GM12878 (cell line): ENCODE measurements at regions not wholly inside any gene's neighbourhood (a gene's known extent, or its start where the extent isn't known, plus 50 kb on each side); places are given as distances from the start of the nearest gene placed in this dataset.

ENCODE experiments used
- ATAC-seq: fragments of 200-7000 bp; cut with Tn5 transposase; 3 replicates; pipeline ENCODE4 v1.9.1; 2020; ENCODE audit warnings: mild to moderate bottlenecking, moderate library complexity
- BruUV-seq: library from RNA; stranded (reverse); fragments of 400-500 nt; replicated peaks from 2 replicates; lab custom pipeline; 2021; lab: Mats Ljungman, UMichigan
- CTCF ChIA-PET: fragments of 300-600 bp; sonication (Branson Sonifier 250); formaldehyde crosslinking; extraction: SDS; loops from one replicate; lab custom pipeline; 2021; ENCODE audit warnings: inconsistent platforms; lab: Yijun Ruan, JAX
- POLR2A ChIA-PET: fragments of 350-600 bp; formaldehyde crosslinking; extraction: SDS; loops from one replicate; lab custom pipeline; 2021; ENCODE audit warnings: inconsistent platforms; lab: Charles Lee
- RAD21 ChIA-PET: fragments of 300-600 bp; sonication (Branson Sonifier 250); formaldehyde crosslinking; loops from one replicate; lab custom pipeline; 2023; ENCODE audit warnings: antibody characterized with exemption; ENCODE audit not compliant: unreplicated experiment; lab: Charles Lee
- SMC1A ChIA-PET: fragments of 300-600 bp; sonication (Branson Sonifier 250); formaldehyde crosslinking; loops from one replicate; lab custom pipeline; 2023; ENCODE audit not compliant: unreplicated experiment, uncharacterized antibody; lab: Charles Lee
- DNase-seq: peaks from one replicate; pipeline ENCODE4 v3.0.0-alpha.2; 2011; ENCODE audit warnings: low read depth, low spot score
- FAIRE-seq: peaks from 3 replicates; lab custom pipeline; 2011; peaks lifted over from hg19 to GRCh38; lab: Jason Lieb, UNC
- H2AFZ ChIP-seq: 2 replicates; pipeline ENCODE4 v1.6.0; 2011; ENCODE audit warnings: low read depth, low read length, control low read depth; ENCODE audit not compliant: control insufficient read depth
- H3K27ac ChIP-seq: 2 replicates; pipeline ENCODE4 v1.5.1; 2011; ENCODE audit warnings: control low read depth; ENCODE audit not compliant: control insufficient read depth, insufficient read depth
- H3K27me3 ChIP-seq, 2 experiments: replicated peaks in 1 of 2; 2 replicates each; pipeline versions ENCODE4 v1.6.0 to v1.6.1; 2011; ENCODE audit warnings: low read length in 1 of 2; ENCODE audit not compliant: control insufficient read depth in 2 of 2, insufficient read depth in 2 of 2
- H3K36me3 ChIP-seq, 2 experiments: 2 replicates each; pipeline ENCODE4 v1.5.1; 2011; ENCODE audit warnings: low read length in 1 of 2; ENCODE audit not compliant: control insufficient read depth in 2 of 2, insufficient read depth in 2 of 2
- H3K4me1 ChIP-seq: 2 replicates; pipeline ENCODE4 v1.6.1; 2011; ENCODE audit warnings: mild to moderate bottlenecking, low read length, moderate library complexity, mixed read lengths; ENCODE audit not compliant: control insufficient read depth, insufficient read depth
- H3K4me2 ChIP-seq: 2 replicates; pipeline ENCODE4 v1.6.0; 2011; ENCODE audit warnings: control low read depth; ENCODE audit not compliant: control insufficient read depth, insufficient read depth
- H3K4me3 ChIP-seq: fragments of 200-600 bp; sonication (generic); 2 replicates; pipeline ENCODE4 v1.5.1; 2016
- H3K79me2 ChIP-seq: 2 replicates; pipeline ENCODE4 v1.6.0; 2011; ENCODE audit warnings: low read length; ENCODE audit not compliant: control insufficient read depth, insufficient read depth
- H3K9ac ChIP-seq: 2 replicates; pipeline ENCODE4 v1.8.0; 2011; ENCODE audit warnings: low read length, control low read depth, mixed read lengths; ENCODE audit not compliant: control insufficient read depth, insufficient read depth
- H3K9me3 ChIP-seq: replicated peaks from 3 replicates; pipeline ENCODE4 v1.5.1; 2011; ENCODE audit warnings: mild to moderate bottlenecking, low read length; ENCODE audit not compliant: control insufficient read depth, insufficient read depth
- H4K20me1 ChIP-seq: 2 replicates; pipeline ENCODE4 v1.6.0; 2011; ENCODE audit not compliant: control insufficient read depth, insufficient read depth
- CEBPB ChIP-seq, 2 experiments: fragments of 150-350 bp in 1 of 2; IDR thresholded peaks; 2 replicates each; pipeline ENCODE4 v1.6.1; 2012 to 2014; ENCODE audit warnings: low read depth in 2 of 2, low read length in 2 of 2, borderline replicate concordance in 1 of 2, inconsistent platforms in 1 of 2
- HSF1 ChIP-seq: fragments of 150-350 bp; IDR thresholded peaks from 2 replicates; pipeline ENCODE4 v1.6.1; 2014; ENCODE audit warnings: mild to moderate bottlenecking, low read depth, low read length
- IKZF1 ChIP-seq: fragments of 450-650 bp; conservative IDR thresholded peaks from 2 replicates; pipeline ENCODE4 v1.6.1; 2017; ENCODE audit warnings: antibody characterized with exemption, mild to moderate bottlenecking
- MEF2A ChIP-seq: IDR thresholded peaks from 2 replicates; pipeline ENCODE4 v1.6.1; 2011; ENCODE audit warnings: low read depth, mild to moderate bottlenecking, low read length, moderate library complexity; ENCODE audit not compliant: insufficient read depth
- MEF2B ChIP-seq: fragments of 450-650 bp; IDR thresholded peaks from 2 replicates; pipeline ENCODE4 v1.6.1; 2018; ENCODE audit warnings: mild to moderate bottlenecking, moderate library complexity; ENCODE audit not compliant: partially characterized antibody, poor library complexity, severe bottlenecking
- MTA2 ChIP-seq: fragments of 450-650 bp; IDR thresholded peaks from 2 replicates; pipeline ENCODE4 v1.6.1; 2016; ENCODE audit warnings: low read depth, mild to moderate bottlenecking, moderate library complexity
- NFIC ChIP-seq: IDR thresholded peaks from 2 replicates; pipeline ENCODE4 v1.6.1; 2012; ENCODE audit warnings: low read depth, mild to moderate bottlenecking, inconsistent platforms, low read length, moderate library complexity
- POLR2AphosphoS2 ChIP-seq: IDR thresholded peaks from 2 replicates; pipeline ENCODE4 v1.6.1; 2011; ENCODE audit warnings: low read depth, mild to moderate bottlenecking, low read length, improper control_type of control experiment, moderate library complexity
- SMAD1 ChIP-seq: fragments of 450-650 bp; IDR thresholded peaks from 2 replicates; pipeline ENCODE4 v1.6.1; 2018; ENCODE audit warnings: mild to moderate bottlenecking, low read depth; ENCODE audit not compliant: partially characterized antibody
- ZBED1 ChIP-seq: IDR thresholded peaks from 2 replicates; pipeline ENCODE4 v1.6.1; 2016; ENCODE audit warnings: borderline replicate concordance
- WGBS: methylation state at CpG from one replicate; pipeline ENCODE4 v1.1.6; 2016; ENCODE audit warnings: low lambda C conversion rate; ENCODE audit not compliant: insufficient replicate concordance, insufficient coverage; ENCODE audit errors: missing lambda C conversion rate; 5-methylcytosine and 5-hydroxymethylcytosine counted together
- in situ Hi-C: fragments of 300-500 bp; cut with MboI; formaldehyde crosslinking; loops from 9 replicates; pipeline ENCODE4 v1.14.3; 2018; ENCODE audit warnings: mixed read lengths
- intact Hi-C: fragments of 100-400 bp; cut with micrococcal nuclease; formaldehyde crosslinking; loops from one replicate; pipeline ENCODE4 v1.14.2; 2022; ENCODE audit not compliant: unreplicated experiment
- TF ChIP-seq, protein P1 (sequence below): fragments of 450-650 bp; IDR thresholded peaks from 2 replicates; pipeline ENCODE4 v1.6.1; 2017; ENCODE audit warnings: mild to moderate bottlenecking
- TF ChIP-seq, protein P2 (sequence below): IDR thresholded peaks from 2 replicates; pipeline ENCODE4 v1.6.1; 2011; ENCODE audit warnings: mild to moderate bottlenecking, low read depth, low read length, moderate library complexity; ENCODE audit not compliant: insufficient replicate concordance

GRCh38 chr5:17872204-17872603 is 237.9 kb downstream of the TAF11L14 start:
- RAD21 ChIA-PET, result no interaction called here
- no peak for DNase-seq
- no peaks in the 10 kb centered on the region for H3K36me3 ChIP-seq
- no peak overlapping the region for H3K9ac ChIP-seq
- H3K79me2 ChIP-seq, result no peaks in the 10 kb centered on the region
- BruUV-seq, result no TSS peak
- in situ Hi-C loops, result no loop called here
- H3K4me3 ChIP-seq, result no peak overlapping the region
- no peaks in the 10 kb centered on the region for H3K4me1 ChIP-seq
- H3K27me3 ChIP-seq, result no peaks in the 10 kb centered on the region
- ATAC-seq, result no peak
- SMC1A ChIA-PET, result no interaction called here
- no peak overlapping the region for H2AFZ ChIP-seq
- TF ChIP-seq MEF2B, result no peak
- TF ChIP-seq MEF2A, result no peak
- no peak for TF ChIP-seq MTA2
- TF ChIP-seq HSF1, result no peak
- TF ChIP-seq, protein P1, sequence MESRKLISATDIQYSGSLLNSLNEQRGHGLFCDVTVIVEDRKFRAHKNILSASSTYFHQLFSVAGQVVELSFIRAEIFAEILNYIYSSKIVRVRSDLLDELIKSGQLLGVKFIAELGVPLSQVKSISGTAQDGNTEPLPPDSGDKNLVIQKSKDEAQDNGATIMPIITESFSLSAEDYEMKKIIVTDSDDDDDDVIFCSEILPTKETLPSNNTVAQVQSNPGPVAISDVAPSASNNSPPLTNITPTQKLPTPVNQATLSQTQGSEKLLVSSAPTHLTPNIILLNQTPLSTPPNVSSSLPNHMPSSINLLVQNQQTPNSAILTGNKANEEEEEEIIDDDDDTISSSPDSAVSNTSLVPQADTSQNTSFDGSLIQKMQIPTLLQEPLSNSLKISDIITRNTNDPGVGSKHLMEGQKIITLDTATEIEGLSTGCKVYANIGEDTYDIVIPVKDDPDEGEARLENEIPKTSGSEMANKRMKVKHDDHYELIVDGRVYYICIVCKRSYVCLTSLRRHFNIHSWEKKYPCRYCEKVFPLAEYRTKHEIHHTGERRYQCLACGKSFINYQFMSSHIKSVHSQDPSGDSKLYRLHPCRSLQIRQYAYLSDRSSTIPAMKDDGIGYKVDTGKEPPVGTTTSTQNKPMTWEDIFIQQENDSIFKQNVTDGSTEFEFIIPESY, result no peak
- no peak for TF ChIP-seq IKZF1
- TF ChIP-seq CEBPB (IDR thresholded peaks at IDR 0.05; ENCODE audit: borderline replicate concordance in 1 of 2, low read depth in 2 of 2, low read length in 2 of 2), result no peak
- no peak for TF ChIP-seq NFIC
- TF ChIP-seq, protein P2, sequence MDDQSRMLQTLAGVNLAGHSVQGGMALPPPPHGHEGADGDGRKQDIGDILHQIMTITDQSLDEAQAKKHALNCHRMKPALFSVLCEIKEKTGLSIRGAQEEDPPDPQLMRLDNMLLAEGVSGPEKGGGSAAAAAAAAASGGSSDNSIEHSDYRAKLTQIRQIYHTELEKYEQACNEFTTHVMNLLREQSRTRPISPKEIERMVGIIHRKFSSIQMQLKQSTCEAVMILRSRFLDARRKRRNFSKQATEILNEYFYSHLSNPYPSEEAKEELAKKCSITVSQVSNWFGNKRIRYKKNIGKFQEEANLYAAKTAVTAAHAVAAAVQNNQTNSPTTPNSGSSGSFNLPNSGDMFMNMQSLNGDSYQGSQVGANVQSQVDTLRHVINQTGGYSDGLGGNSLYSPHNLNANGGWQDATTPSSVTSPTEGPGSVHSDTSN, result no peak
- TF ChIP-seq SMAD1, result no peak
- no peak for TF ChIP-seq ZBED1
- no peak for TF ChIP-seq POLR2AphosphoS2
- no peak overlapping the region for H3K4me2 ChIP-seq
- H3K27ac ChIP-seq, result no peak overlapping the region
- H4K20me1 ChIP-seq, result no peaks in the 10 kb centered on the region
- CTCF ChIA-PET, result no interaction called here
- intact Hi-C loops, result no loop called here
- H3K9me3 ChIP-seq, result no peaks in the 10 kb centered on the region
- POLR2A ChIA-PET, result no interaction called here
- no peak for FAIRE-seq
- 32% methylated on average over 4 of the region's 4 CpGs for WGBS
